ENCODE measurements at regions not wholly inside any gene's neighbourhood (a gene's known extent, or its start where the extent isn't known, plus 50 kb on each side); places are given as distances from the start of the nearest gene placed in this dataset.

DNA sequence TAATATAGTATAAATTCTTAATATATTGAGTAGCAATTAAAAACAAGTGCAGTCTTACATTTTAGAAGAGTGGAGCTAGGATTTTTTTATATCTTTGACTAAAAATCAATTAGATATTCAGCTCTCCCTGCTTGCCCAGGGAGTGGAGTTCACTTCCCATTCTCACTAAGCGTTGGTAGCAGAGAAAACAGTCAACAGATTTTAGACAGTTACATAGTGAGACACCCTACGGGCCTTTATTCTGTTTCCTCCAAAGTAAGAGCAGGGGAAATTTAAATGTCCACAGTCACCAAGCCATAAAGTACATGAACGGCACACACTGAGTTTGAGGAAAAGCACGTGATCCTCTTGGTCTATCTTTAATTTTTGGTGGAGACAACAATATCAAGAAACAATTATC lies 131.6 kb upstream of the PLEKHG7 start:
- TF ChIP-seq RAD51 (IDR thresholded peaks at IDR 0.05) (no peak), PAX8 (IDR thresholded peaks at IDR 0.05) (no peak), RBBP5 (conservative IDR thresholded peaks at IDR 0.05) (no peak), POLR2A (IDR thresholded peaks at IDR 0.05; ENCODE audit: low read depth, low read length) (no peak), SP1 (IDR thresholded peaks at IDR 0.05; ENCODE audit: low read depth, low read length) (no peak), SRF (IDR thresholded peaks at IDR 0.05; ENCODE audit: low read depth in 2 of 2, low read length in 2 of 2) (no peak), BACH1 (IDR thresholded peaks at IDR 0.05; ENCODE audit: borderline replicate concordance) (no peak), FOXM1 (IDR thresholded peaks at IDR 0.05; ENCODE audit: low read depth, low read length) (no peak), NR2C2 (IDR thresholded peaks at IDR 0.05; ENCODE audit: borderline replicate concordance, control insufficient read depth, insufficient read length, low read depth) (no peak)
- TF ChIP-seq, protein P1, sequence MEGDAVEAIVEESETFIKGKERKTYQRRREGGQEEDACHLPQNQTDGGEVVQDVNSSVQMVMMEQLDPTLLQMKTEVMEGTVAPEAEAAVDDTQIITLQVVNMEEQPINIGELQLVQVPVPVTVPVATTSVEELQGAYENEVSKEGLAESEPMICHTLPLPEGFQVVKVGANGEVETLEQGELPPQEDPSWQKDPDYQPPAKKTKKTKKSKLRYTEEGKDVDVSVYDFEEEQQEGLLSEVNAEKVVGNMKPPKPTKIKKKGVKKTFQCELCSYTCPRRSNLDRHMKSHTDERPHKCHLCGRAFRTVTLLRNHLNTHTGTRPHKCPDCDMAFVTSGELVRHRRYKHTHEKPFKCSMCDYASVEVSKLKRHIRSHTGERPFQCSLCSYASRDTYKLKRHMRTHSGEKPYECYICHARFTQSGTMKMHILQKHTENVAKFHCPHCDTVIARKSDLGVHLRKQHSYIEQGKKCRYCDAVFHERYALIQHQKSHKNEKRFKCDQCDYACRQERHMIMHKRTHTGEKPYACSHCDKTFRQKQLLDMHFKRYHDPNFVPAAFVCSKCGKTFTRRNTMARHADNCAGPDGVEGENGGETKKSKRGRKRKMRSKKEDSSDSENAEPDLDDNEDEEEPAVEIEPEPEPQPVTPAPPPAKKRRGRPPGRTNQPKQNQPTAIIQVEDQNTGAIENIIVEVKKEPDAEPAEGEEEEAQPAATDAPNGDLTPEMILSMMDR (IDR thresholded peaks at IDR 0.05 in 2 of 3, conservative IDR thresholded peaks at IDR 0.05 in 1 of 3; ENCODE audit: control insufficient read depth in 2 of 3, extremely low read depth in 1 of 3, insufficient read depth in 1 of 3, low read depth in 3 of 3, low read length in 3 of 3): no peak
- TF ChIP-seq, protein P2, sequence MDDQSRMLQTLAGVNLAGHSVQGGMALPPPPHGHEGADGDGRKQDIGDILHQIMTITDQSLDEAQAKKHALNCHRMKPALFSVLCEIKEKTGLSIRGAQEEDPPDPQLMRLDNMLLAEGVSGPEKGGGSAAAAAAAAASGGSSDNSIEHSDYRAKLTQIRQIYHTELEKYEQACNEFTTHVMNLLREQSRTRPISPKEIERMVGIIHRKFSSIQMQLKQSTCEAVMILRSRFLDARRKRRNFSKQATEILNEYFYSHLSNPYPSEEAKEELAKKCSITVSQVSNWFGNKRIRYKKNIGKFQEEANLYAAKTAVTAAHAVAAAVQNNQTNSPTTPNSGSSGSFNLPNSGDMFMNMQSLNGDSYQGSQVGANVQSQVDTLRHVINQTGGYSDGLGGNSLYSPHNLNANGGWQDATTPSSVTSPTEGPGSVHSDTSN (IDR thresholded peaks at IDR 0.05; ENCODE audit: insufficient replicate concordance, low read depth, low read length): no peak

Data from GM12878 (cell line).